Skeletal muscle cell (primary cell): ENCODE measurements at regions not wholly inside any gene's neighbourhood (a gene's known extent, or its start where the extent isn't known, plus 50 kb on each side); places are given as distances from the start of the nearest gene placed in this dataset.
"Not testable (repeated sequence)": the region's sequence is repeated elsewhere in the genome, so short reads cannot be mapped to it uniquely, and the experiment has no call there.

ENCODE experiments used
- DNase-seq: peaks from one replicate; pipeline ENCODE4 v3.0.0-alpha.2; 2010; ENCODE audit warnings: low read depth
- H3K4me3 ChIP-seq: 2 replicates; pipeline ENCODE4 v1.5.1; 2011; ENCODE audit warnings: low read depth, mild to moderate bottlenecking, control low read depth, low read length, moderate library complexity

DNA sequence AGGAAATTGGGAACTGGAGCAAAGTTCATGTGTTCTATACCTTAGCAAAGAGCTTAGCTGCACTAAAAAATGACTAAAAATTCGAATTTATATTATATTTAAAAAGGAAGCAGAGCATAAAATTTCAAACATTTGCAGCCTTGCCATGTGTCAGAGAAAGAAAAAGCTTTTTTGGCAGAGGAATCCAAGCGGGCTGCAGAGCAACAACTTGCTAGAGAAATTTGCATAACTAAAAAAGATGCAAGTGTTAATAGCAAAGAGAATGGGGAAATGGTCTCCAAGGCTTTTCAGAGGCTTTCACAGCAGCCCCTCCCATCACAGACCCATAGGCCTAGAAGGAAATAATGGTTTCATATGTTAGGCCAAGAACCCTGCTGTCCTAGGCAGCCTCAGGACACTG lies 1315.9 kb downstream of the DSC3 start:
- DNase-seq = no peak
- no peak overlapping the region for H3K4me3 ChIP-seq

DNA sequence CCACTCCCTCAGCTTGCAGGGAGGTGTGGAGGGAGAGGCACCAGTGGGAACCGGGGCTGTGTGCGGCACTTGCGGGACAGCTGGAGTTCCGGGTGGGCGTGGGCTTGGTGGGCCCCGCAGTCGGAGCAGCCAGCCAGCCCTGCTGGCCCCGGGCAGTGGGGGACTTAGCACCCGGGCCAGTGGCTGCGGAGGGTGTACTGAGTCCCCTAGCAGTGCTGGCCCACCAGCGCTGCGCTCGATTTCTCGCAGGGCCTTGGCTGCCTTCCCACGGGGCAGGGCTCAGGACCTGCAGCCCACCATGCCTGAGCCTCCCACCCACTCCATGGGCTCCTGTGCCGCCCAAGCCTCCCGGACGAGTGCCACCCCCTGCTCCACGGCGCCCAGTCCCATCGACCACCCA lies 1319.1 kb downstream of the DSC3 start:
- DNase-seq = not testable (repeated sequence)

GRCh38 chr18:29715960-29716359 lies 1326.6 kb downstream of the DSC3 start:
- DNase-seq, H3K4me3 ChIP-seq: not testable (repeated sequence)

More for the DNA sequence above, 1319.1 kb downstream of the DSC3 start:
- H3K4me3 ChIP-seq = not testable (repeated sequence)

- DNase-seq = peak; percentile 30
Measured at GRCh38 chr18:29712785-29713184, 1329.8 kb downstream of the DSC3 start.

GRCh38 chr18:29711932-29712331 lies 1330.6 kb downstream of the DSC3 start:
- no peak overlapping the region for H3K4me3 ChIP-seq
- no peak for DNase-seq

More at GRCh38 chr18:29712785-29713184, 1329.8 kb downstream of the DSC3 start:
- H3K4me3 ChIP-seq = no peak overlapping the region

DNA sequence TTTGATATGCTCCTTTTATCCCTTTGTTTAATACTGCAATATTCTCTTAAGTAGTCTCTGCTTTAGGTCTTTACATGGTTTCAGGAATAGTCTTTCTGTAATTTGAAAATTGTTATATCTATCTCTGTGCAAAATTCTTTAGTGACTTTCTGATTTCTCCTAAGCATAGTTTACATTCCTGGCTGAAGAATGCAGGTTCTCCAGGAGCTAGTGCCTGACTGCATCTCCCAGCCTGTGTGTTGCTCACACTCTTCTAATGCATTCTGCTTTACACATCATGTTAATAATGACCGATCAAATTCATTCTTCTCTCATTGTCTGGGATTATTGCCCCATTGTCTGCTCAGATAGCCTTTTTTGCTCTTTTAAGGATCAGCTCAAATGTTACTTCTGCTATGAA lies 1349.2 kb downstream of the DSC3 start:
- H3K4me3 ChIP-seq = no peak overlapping the region
- no peak for DNase-seq

- DNase-seq = no peak
- no peak overlapping the region for H3K4me3 ChIP-seq
Measured at GRCh38 chr18:29681578-29681977, 1361.0 kb downstream of the DSC3 start.

GRCh38 chr18:29664278-29665036 lies 1378.1 kb downstream of the DSC3 start:
- no peak for DNase-seq
- no peak overlapping the region for H3K4me3 ChIP-seq

DNA sequence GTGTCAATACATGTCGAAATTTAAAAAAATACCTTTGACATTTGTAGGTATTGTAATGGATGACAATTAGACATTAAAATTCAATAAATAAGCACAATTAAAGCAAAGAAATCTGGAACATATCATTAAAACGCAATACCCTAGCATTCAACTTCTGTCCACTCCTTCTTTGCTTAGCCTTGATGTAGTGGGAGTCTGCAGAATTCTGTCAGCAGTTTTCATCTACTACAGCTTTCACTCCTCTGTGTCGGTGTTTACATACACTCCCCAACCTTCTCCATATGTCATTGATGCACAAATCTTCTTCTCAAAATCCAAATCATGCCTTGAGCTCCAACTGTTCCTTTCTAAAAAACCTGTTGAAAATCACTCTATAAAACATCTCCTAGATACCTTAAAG lies 1380.6 kb downstream of the DSC3 start:
- no peak for DNase-seq
- no peak overlapping the region for H3K4me3 ChIP-seq

DNA sequence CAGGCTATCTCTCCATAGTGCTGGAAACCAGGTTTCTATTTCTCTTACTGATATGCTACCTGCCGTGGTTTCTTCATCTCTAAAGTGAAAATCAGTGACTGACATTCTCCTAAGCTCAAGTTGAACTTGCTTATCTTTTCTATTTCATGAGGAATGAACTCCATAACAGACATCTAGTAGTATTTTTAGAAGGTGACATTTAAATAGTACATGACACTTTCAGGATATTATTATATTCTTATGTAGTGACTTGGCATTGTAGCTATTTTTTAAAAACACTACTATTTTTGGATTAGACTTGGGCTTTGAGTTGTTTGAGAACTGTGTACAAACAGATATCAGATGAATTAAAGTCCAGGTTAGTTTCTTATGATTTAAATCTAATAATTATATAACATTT lies 1381.8 kb downstream of the DSC3 start:
- DNase-seq = no peak
- no peak overlapping the region for H3K4me3 ChIP-seq

GRCh38 chr18:29653671-29654215 lies 1388.8 kb downstream of the DSC3 start:
- no peak overlapping the region for H3K4me3 ChIP-seq
- no peak for DNase-seq

DNA sequence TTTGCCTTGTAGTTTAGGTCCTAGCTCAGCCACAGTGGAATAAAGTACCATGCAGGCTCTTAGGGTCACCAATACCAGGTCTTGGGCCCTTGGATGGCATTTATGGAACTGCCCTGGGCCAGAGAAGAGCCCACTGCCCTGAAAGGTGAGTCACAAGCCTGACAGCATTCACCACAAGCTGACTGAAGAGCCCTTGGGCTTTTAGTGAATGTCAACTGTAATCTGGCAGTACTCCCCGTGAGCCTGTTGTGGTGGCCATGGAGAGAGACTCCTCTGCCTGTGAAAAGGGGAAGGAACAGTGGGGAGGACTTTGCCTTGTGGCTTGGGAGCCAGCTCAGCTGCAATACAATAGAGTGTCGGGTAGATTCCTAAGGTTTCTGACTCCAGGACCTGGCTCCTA lies 1389.7 kb downstream of the DSC3 start:
- DNase-seq = no peak
- no peak overlapping the region for H3K4me3 ChIP-seq

DNA sequence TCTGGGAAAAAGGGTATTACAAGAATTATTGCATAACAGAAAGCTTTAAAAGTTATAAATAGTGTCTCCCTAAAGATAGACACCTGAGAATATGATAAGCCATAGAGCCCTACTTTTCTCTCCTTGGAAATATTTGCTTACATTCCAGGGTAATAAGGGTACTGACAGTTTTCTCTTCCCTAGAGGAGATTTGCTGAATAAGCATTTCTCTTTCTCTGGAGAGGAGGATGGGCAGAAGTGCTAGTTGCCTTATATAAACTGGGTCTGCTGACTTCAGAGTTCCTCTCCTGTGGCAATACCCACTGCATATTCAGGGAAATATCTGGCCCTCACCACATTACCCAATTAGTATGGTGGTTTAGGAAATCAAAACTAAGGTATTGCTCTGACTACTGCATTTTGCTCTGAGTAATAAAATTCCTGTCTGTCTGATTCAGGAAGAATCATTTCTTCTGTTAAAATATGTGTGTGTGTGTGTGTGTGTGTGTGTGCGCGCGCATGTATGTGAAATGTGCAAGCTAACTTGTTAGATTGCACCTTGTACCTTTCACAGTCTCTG lies 1391.3 kb downstream of the DSC3 start:
- H3K4me3 ChIP-seq = no peak overlapping the region
- peak; percentile 28 for DNase-seq

- H3K4me3 ChIP-seq = no peak overlapping the region
- DNase-seq = no peak
Measured at GRCh38 chr18:29648891-29649290, 1393.7 kb downstream of the DSC3 start.

GRCh38 chr18:29647700-29648099 lies 1394.8 kb downstream of the DSC3 start:
- no peak for DNase-seq
- H3K4me3 ChIP-seq = no peak overlapping the region

- no peak overlapping the region for H3K4me3 ChIP-seq
- DNase-seq = peak; percentile 22
Measured at GRCh38 chr18:29644276-29644675, 1398.3 kb downstream of the DSC3 start.

DNA sequence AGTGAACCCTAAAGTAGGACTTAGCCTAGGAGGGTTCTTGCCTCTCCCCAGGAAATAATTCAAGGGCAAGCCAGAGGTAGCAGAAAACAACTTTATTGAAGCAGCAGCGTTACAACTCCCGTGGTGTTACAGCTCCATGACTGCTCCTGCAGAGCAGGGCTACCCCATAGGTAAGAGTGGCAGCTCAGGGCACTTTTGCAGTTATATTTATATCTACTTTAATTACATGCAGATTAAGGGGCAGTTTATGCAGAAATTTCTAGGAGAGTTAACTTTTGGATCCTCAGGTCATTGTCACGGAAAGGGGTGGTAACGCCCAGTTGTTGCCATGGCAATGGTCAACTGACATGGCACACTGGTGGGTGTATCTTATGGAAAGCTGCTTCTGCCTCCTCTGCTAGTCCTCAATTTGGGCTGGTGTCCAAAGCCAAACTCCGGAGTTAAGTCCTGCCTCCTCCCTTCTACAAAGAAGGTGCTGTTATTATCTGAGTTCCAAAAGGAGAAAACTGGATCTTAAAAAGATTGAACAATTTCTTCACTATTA lies 1413.0 kb downstream of the DSC3 start:
- no peak for DNase-seq

GRCh38 chr18:29626094-29626493 lies 1416.4 kb downstream of the DSC3 start:
- H3K4me3 ChIP-seq = no peak overlapping the region

More for the DNA sequence above, 1413.0 kb downstream of the DSC3 start:
- H3K4me3 ChIP-seq = no peak overlapping the region

DNA sequence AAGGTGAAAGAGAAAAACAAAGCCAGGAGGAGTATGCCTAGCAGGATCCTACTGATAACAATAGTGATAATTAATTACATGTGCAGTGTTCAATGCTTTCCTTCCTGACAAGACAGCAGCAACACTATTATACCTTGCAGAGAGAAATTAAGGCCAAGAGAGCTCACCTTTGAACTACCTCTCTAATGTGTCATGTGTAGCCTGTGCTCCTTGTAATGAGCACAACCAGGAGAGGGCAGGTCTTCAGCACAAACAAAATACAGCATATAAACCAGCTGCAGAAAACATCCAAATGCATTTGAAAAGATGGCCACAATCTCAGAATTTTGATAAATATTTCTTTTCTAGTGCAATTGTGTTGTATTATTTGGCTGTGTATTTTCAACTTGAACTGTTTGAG lies 1425.7 kb downstream of the DSC3 start:
- H3K4me3 ChIP-seq = no peak overlapping the region
- DNase-seq = no peak

More at GRCh38 chr18:29626094-29626493, 1416.4 kb downstream of the DSC3 start:
- DNase-seq = no peak

DNA sequence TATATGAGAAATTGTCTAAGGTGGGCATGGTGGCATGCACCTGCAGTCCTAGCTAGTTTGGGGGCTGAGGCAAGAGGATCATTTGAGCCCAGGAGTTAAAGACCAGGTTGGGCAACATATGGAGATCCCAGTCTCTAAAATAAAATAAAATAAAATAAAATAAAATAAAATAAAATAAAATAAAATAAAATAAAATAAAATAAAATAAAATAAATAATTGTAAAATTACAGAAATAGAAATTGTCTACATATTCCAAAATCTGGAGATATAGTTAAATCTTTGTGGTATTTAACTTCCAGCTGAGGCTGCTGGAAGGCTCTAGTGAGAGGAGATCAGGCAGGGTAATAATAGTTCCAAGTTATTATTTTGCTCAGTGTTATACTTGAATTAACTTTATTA lies 1432.1 kb upstream of the CDH2 start:
- no peak for DNase-seq

GRCh38 chr18:29605365-29605764 lies 1428.4 kb upstream of the CDH2 start:
- no peak overlapping the region for H3K4me3 ChIP-seq
- no peak for DNase-seq

More for the DNA sequence above, 1432.1 kb upstream of the CDH2 start:
- H3K4me3 ChIP-seq = no peak overlapping the region
